ENCODE measurements at regions not wholly inside any gene's neighbourhood (a gene's known extent, or its start where the extent isn't known, plus 50 kb on each side); places are given as distances from the start of the nearest gene placed in this dataset.
A peak's percentile ranks its signal among the peaks of the same experiment; 100 is the strongest.

GRCh38 chr1:87951409-87951808, 622.7 kb downstream of the LMO4 start:
- intact Hi-C loops (cut with micrococcal nuclease): loop anchor here (5.0 to 10.0 kb wide), 4 partner anchors 654 to 819 kb away; no protein-coding TSS in a partner anchor
- Mint-ChIP-seq H3K36me3 (no peaks in the 10 kb centered on the region), H3K9me3 (no peaks in the 10 kb centered on the region), H3K4me1 (peaks cover 13% of the 10 kb centered on the region), H3K27ac (no peak overlapping the region), H3K4me3 (no peak overlapping the region), H3K27me3 (ENCODE audit: low read depth in 3 of 3) (peaks cover 0 to 8% (median 0%) of the 10 kb centered on the region in 3 donors)
- H3K27me3 ChIP-seq (ENCODE audit: control insufficient read depth in 2 of 2, insufficient read depth in 2 of 2, low read length in 2 of 2): no peaks in the 10 kb centered on the region
- H3K4me3 ChIP-seq (replicated peaks in 1 of 3; ENCODE audit: low read depth in 2 of 3, low read length in 3 of 3): no peak overlapping the region
- H3K4me1 ChIP-seq (ENCODE audit: control insufficient read depth in 1 of 2, insufficient read depth in 2 of 2, low read length in 2 of 2): peaks cover 0 to 2% of the 10 kb centered on the region in 2 donors
- no peak for TF ChIP-seq CTCF (IDR thresholded peaks at IDR 0.05)
- no peaks in the 10 kb centered on the region for H3K9me3 ChIP-seq (replicated peaks in 1 of 2; ENCODE audit: control insufficient read depth in 1 of 2, insufficient read depth in 1 of 2, low read length in 2 of 2)
- no peak overlapping the region for H3K4me2 ChIP-seq (replicated peaks; ENCODE audit: extremely low read depth, low read length, poor library complexity, severe bottlenecking)
- H3K79me2 ChIP-seq (ENCODE audit: insufficient read depth, low read length): no peaks in the 10 kb centered on the region
- no peak overlapping the region for H3K9ac ChIP-seq (ENCODE audit: insufficient read depth, low read length, poor library complexity, severe bottlenecking)
- no peak for DNase-seq
- no peak overlapping the region for H3K27ac ChIP-seq (ENCODE audit: low read depth in 1 of 2, low read length in 2 of 2)
- no peaks in the 10 kb centered on the region for H3K36me3 ChIP-seq (replicated peaks in 1 of 2; ENCODE audit: control insufficient read depth in 1 of 2, insufficient read depth in 2 of 2, low read length in 2 of 2)
- H4K20me1 ChIP-seq (ENCODE audit: insufficient read depth, low read length): no peaks in the 10 kb centered on the region
- WGBS (ENCODE audit: insufficient coverage): 100% methylated on average over 1 of the region's 2 CpGs
- H2AFZ ChIP-seq (ENCODE audit: insufficient read depth, low read depth, low read length, poor library complexity, severe bottlenecking): no peak overlapping the region

DNA sequence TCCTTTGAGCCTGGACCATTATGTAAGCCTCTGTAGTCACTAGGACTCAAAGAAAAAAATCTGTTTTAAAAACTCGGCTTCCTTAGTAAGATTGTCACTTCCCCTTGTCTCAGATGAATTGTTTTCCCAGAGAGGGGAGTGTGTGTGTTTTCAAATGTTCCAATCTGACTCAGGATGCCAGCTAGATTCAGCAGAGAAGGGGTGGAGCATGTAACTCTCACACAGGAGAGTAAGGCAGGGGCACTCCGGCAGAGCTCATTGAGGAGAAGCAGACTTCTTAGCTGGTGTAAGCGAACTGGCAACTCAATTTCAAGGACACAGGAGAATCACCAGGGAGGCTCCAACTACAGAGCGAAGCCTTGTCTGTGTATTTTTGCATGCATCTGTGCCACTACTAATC, 623.2 kb downstream of the LMO4 start:
- intact Hi-C loops (cut with micrococcal nuclease): loop anchor here (5.0 to 10.0 kb wide), 4 partner anchors 655 to 820 kb away; no protein-coding TSS in a partner anchor
- H3K4me2 ChIP-seq (replicated peaks; ENCODE audit: extremely low read depth, low read length, poor library complexity, severe bottlenecking): no peak overlapping the region

More for the DNA sequence above, 623.2 kb downstream of the LMO4 start:
- Histone ChIP-seq H3K9ac (ENCODE audit: insufficient read depth, low read length, poor library complexity, severe bottlenecking) (no peak overlapping the region), H3K4me3 (replicated peaks in 1 of 3; ENCODE audit: low read depth in 2 of 3, low read length in 3 of 3) (no peak overlapping the region), H3K4me1 (ENCODE audit: control insufficient read depth in 1 of 2, insufficient read depth in 2 of 2, low read length in 2 of 2) (peaks cover 0 to 2% of the 10 kb centered on the region in 2 donors), H3K36me3 (replicated peaks in 1 of 2; ENCODE audit: control insufficient read depth in 1 of 2, insufficient read depth in 2 of 2, low read length in 2 of 2) (no peaks in the 10 kb centered on the region), H3K27ac (ENCODE audit: low read depth in 1 of 2, low read length in 2 of 2) (no peak overlapping the region), H4K20me1 (ENCODE audit: insufficient read depth, low read length) (no peaks in the 10 kb centered on the region), H3K9me3 (replicated peaks in 1 of 2; ENCODE audit: control insufficient read depth in 1 of 2, insufficient read depth in 1 of 2, low read length in 2 of 2) (no peaks in the 10 kb centered on the region), H3K79me2 (ENCODE audit: insufficient read depth, low read length) (no peaks in the 10 kb centered on the region), H3K27me3 (ENCODE audit: control insufficient read depth in 2 of 2, insufficient read depth in 2 of 2, low read length in 2 of 2) (no peaks in the 10 kb centered on the region), H2AFZ (ENCODE audit: insufficient read depth, low read depth, low read length, poor library complexity, severe bottlenecking) (no peak overlapping the region)
- no peaks in the 10 kb centered on the region for H3K36me3 Mint-ChIP-seq
- 57% methylated on average over 3 of the region's 4 CpGs for WGBS (ENCODE audit: insufficient coverage)
- peak overlapping the region in 2 of 7 donors; percentile 23 to 33 for H3K27ac Mint-ChIP-seq
- peaks cover 0 to 8% (median 0%) of the 10 kb centered on the region in 3 donors for H3K27me3 Mint-ChIP-seq (ENCODE audit: low read depth in 3 of 3)
- no peaks in the 10 kb centered on the region for H3K9me3 Mint-ChIP-seq
- peaks cover 13% of the 10 kb centered on the region for H3K4me1 Mint-ChIP-seq
- TF ChIP-seq CTCF (IDR thresholded peaks at IDR 0.05): no peak
- no peak for DNase-seq
- no peak overlapping the region for H3K4me3 Mint-ChIP-seq

All from CD14-positive monocyte (primary cell).